ENCODE measurements at regions not wholly inside any gene's neighbourhood (a gene's known extent, or its start where the extent isn't known, plus 50 kb on each side); places are given as distances from the start of the nearest gene placed in this dataset.

DNA sequence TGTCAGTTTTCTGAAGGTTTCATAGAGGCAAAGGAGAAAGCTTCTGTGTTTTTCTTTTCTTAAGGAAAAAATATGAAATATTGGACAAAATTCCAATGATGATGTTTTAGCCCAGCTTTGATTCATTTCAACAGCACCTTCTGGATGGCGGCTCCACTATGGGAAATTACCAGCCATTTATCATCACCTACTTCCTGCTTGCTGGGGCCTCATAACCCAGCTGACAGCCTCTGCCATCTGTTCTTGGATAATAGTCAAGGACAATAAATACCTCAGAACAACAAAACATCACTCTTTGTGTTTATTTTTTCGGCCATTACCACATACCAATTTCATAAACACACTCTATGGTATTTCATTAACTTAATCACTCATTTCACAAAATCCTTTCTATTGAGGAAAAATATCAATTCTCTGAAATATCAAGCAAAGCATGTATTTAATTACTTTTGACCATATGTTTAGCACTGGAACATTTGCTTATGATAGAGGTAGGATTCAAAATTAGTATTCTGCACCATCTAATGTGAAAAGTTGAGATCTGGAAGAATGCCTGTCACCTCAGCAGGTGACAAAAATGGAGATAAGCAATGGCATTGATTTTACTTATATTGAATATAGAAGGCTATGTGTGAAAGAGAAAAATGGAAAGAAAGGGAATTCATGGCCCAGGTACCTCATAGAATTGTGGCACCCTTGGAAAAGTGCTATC lies 629.7 kb downstream of the LIG4 start:
- TF ChIP-seq, protein P1, sequence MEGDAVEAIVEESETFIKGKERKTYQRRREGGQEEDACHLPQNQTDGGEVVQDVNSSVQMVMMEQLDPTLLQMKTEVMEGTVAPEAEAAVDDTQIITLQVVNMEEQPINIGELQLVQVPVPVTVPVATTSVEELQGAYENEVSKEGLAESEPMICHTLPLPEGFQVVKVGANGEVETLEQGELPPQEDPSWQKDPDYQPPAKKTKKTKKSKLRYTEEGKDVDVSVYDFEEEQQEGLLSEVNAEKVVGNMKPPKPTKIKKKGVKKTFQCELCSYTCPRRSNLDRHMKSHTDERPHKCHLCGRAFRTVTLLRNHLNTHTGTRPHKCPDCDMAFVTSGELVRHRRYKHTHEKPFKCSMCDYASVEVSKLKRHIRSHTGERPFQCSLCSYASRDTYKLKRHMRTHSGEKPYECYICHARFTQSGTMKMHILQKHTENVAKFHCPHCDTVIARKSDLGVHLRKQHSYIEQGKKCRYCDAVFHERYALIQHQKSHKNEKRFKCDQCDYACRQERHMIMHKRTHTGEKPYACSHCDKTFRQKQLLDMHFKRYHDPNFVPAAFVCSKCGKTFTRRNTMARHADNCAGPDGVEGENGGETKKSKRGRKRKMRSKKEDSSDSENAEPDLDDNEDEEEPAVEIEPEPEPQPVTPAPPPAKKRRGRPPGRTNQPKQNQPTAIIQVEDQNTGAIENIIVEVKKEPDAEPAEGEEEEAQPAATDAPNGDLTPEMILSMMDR (IDR thresholded peaks at IDR 0.05; ENCODE audit: insufficient read depth, low read depth, low read length) = no peak
- TF ChIP-seq EZH2 (IDR thresholded peaks at IDR 0.05; ENCODE audit: insufficient read depth, low read length) = no peak

Measured in astrocyte (in vitro differentiated cells and primary cell).